EL (cell line): ENCODE measurements at regions not wholly inside any gene's neighbourhood (a gene's known extent, or its start where the extent isn't known, plus 50 kb on each side); places are given as distances from the start of the nearest gene placed in this dataset.
"Not testable (repeated sequence)": the region's sequence is repeated elsewhere in the genome, so short reads cannot be mapped to it uniquely, and the experiment has no call there.

Experiments
- DNase-seq: peaks from one replicate; pipeline ENCODE4 v3.0.0-alpha.2; 2016

DNA sequence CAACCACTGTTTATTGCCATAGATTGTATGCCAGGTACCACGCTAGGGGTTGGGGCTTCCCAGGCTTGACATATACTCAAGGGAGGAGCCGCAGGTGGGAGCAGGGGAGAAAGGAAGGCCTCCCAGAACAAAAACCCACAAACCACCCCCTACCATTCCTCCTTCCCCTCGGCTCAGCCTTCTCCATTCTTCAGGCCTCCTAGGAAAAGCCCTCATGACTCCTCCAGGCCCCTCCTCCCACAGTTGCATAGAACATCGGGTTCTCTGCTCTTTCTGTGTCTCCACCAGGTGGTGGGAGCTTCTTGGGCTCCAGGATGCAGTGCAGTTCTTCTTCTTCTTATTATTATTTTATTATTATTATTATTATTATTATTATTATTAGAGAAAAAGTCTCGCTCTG, 80.3 kb downstream of the ZFP36L2 start:
- no peak for DNase-seq

DNA sequence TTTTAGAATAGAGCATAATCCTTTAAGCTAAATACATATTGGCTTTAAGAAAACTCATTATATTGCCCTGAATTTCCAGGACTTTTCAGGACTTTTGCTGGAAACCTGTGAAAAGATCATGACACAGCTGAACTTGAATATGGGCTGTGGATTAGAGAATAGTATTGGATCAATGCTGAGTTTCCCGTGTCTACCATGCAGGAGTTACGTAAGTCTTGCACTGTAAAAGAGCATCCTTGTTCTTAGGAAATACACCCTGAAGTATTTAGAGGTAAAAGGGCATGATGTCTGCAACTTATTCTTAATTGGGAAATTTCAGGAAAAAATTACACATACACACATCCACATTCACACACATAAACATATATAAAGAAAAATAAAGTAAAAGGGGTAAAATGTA, 82.1 kb downstream of the ZFP36L2 start:
- no peak for DNase-seq

DNA sequence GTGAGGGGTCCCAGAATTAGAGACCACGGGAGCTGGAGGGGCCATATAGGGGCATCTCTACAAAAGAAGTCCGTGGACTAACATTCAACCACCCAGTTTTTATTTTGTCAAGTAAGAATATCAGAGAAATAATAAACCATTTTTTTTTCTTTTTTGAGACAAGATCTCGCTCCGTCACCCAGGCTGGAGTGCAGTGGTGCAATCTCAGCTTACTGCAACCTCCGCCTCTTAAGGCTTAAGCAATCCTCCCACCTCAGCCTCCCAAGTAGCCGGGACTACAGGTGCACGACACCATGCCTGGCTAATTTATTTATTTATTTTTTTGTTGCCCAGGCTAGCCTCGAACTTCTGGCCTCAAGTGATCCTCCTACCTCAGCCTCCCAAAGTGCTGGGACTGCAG, 82.7 kb downstream of the ZFP36L2 start:
- DNase-seq, result no peak

DNA sequence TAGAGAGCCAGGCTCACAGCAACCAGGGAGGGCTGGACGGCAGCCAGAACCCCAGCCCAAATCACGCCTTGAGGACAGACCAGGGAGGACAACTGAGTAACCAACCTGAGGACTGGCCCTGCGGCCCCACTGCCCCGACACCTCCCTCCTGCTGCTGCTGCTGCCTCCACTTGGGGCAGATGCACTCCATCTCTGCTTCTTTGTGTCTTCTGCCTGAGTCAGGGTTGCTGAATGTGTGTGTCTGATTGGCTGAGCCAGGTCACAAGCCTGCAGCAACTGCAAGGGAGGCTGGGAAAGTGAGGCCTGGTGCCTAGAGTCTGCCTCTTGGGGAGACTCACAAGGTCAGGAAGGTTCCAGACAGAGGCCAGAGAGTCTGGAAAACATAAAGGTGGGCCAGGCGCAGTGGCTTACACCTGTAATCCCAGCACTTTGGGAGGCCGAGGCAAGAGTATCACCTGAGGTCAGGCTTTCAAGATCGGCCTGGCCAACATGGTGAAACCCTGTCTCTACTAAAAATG, 83.4 kb downstream of the ZFP36L2 start:
- peak; percentile 12 for DNase-seq

DNA sequence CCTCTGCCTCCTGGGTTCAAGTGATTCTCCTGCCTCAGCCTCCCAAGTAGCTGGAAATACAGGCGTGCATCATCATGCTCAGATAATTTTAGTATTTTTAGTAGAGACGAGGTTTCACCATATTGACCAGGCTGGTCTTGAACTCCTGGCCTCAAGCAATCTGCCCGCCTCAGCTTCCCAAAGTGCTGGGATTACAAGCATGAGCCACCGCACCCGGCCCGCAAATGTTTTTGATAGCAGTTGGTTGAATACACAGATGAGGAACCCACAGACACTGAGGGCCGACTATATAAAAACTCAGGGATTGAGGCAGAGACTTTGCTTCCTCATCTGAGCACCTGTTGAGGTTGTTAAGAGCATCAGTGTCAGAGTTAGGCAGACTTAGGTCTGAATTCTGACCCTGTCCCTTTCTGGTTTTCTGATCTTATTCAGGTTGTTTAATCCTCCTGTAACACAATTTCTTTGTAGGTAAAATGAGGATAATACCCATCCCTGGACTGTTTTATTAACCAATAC, 84.7 kb downstream of the ZFP36L2 start:
- DNase-seq, result not testable (repeated sequence)

DNA sequence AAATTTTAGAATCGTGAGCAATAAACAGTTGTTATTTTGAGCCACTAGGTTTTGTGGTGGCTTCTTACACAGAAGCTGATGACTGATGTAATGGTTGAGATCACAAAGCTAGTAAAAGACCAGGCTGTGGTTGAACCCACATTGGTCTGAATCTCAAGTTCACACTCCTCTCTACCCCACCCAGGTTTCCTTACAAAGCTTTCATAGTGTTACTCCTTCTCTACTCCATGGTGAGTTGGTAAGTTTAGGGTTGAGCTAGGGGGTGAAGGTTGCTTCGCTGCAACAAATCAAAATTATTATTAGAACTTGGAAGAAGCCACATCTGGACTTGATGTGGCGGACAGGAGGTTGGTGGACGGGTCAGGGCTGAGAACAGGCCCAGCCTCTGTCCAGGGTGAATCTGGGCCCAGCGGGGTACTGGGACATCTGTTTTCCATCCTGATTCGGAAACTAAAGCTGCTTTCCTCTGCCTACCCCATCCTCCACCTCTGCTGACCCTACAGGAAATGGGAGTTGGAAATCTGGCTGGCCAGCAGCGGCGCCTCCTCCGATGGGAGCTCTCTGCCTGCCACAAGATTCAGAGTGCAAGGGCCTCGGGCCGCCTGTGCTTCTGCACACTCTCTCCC, 86.3 kb downstream of the ZFP36L2 start:
- no peak for DNase-seq

DNA sequence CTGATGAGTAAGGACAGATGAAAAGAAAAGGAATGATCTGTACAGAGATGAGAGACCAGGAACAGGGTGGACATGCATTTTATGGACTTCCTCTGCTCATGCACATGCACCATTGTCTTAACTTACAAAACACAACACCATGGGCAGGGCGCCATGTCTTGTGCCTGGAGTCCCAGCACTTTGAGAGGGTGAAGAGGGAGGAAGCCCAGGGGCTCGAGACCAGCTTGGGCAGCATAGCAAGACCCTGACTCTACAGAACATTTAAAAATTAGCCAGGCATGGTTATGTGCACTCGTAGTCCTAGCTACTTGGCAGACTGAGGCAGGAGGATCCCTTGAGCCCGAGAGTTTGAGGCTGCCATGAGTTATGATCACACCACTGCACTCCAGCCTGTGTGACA, 86.9 kb downstream of the ZFP36L2 start:
- DNase-seq, result no peak

DNA sequence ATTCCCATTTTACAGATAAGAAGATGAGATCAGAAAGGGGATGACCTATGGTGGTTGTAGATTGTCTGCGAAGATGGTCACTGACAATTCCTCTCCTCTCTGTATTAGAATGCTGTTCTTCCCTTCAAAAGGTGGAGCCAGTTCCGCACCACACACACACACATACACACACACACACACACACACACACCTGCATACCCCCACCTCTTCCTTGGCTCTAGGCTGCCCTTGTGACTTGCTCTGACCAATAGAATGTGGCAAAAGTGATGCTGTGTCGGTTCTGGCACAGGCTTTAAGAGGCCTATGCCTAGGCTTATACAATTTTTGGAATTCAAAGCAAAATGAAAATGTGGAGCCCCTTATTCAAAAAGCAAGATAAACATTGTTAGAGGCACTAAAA, 88.0 kb downstream of the ZFP36L2 start:
- no peak for DNase-seq

DNA sequence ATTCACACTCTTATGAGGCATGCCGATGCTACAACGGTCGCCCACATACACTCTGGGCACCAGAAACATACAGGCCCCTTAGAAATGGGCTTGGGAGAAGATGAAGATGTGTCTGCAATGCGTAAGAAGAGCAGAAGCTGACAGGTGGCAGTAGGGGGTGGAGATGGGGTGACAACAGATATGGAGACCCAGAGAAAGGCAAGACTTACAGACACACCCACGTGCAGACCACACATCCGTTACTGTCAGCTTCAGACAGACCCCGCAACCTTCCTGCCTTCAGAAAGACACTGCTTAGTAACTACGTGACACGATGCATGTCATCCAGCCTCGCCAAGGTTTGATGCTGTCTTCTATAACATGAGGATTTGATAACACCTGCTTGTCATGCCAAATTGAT, 89.5 kb downstream of the ZFP36L2 start:
- DNase-seq, result no peak

DNA sequence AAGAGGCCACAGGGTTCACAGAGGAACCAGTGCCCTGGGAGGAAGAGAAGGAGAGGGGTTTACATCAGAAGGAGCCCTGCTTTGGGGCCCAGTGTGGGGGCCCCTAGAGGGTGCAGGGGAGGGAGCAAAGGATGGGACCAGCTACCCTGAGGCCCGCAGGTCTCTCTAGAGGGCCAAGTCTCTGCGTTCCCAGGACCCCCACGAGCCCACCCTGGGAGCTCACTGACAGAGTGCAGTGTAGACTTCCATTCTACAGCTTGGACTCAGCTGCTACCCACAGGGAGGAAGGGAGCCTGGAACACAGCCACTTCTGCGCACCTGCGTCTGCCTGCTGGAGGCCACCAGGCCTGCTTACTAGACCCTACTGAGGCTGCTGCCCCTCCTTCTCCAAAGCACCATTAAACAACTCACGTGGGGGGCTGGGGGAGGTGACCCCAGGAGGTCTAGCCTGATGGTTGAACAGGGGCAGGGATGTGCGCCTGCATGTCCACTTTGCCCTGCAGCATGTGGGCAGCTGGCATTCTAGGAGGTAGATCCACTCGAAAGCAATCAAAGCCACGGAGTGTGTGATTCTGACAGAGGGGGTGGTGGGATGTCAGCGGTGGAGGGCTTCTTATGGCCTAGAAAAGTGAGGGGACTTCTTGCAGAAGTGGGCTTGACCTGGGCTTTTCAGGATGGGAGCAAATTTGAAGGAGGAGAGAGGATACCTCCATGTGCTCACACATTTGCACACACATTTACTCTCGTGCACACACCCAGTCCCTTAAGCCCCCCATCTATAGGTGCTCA, 90.2 kb downstream of the ZFP36L2 start:
- DNase-seq, result no peak

DNA sequence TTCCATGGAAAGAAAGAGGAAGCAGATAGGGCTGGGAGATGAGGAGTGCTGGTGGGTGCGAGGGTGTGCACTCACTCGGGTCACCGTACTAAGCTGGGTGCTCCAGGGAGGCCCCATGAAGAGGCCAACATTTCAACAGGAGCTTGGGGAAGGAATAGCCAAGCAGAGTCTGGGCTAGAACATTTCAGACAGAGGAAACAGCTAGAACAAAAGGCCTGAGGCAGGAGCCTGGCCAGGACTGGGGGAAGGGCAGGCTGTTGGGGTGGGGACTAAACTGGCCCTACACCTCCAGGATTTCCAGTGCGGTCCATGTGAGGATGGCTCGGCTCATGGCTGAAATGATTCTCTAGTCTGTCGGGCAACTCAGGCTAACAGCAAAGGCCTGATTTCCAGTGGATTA, 90.8 kb downstream of the ZFP36L2 start:
- DNase-seq, result no peak

DNA sequence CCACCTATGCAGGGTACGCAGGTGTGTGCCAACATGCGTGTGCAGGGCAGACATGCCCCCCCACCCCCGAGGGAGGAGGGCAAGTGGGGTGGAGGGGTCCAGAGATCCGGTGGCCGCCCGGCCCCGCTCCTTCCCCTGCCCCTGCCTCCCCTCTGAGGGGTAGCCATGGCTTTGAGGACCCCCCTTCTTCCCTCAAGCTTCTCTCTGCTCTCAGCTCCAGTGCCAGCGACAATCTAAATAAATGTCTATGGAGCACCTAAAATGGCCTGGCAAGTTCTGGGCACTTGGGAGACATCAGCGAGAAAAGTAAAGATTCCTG, 91.9 kb downstream of the ZFP36L2 start:
- no peak for DNase-seq

DNA sequence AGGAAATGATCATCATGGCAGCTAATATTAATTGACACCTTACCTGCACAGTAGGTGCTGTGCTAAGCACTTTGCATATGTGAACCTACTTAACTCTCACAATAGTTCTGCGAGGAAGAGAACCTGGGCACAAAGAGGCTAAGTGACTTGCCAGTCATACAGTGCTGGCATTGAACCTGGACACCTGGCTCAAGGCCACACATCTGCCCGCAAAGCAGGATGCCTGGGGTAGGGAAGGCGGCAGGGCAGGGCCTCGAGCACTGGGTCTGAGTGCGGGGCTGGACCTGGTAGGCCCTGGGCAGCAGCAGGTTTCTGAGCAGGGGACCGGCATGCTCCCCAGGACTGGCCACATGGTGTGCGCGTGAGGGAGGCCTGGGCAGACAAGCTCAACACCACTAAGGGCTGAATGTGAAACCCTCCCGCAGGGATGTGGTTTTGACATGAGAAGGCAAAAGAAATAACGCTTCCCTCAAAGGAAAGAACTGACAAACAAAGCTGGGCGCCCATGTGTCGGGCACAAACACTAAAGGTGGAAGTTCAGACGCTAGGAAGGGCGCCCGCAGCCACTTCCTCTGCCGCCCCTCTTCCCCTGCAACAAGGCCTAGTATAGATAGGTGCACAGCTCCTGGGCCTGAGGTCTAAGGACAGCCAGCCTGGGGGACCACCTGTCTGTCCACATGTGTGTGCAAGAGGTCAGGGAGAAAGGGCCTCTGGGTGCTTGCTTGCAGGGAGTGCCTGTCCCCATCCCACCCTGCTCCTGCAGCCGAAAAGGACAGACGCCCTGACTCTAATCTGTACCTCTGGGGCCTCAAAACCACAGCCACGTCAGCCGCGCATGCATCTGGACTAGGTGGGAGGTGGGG, 92.5 kb downstream of the ZFP36L2 start:
- no peak for DNase-seq

DNA sequence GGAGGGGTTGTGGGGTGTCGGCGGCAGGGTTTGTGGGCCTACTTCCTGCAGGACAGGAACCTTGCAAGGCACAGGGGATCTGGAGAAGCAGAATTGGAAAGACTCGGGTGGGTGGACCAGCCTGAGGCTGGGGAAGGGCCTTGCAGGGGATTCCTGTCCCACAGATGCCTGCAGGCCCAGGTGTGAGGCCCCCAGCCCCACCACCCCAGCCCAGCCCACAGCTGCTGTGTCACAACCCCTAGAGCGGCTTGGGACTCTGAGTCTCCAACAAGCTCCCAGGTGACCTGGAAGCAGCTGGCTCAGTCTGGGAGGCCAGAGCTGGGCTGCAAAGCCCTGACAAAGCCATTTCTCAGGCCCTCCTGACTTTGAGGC, 93.1 kb downstream of the ZFP36L2 start:
- no peak for DNase-seq

DNA sequence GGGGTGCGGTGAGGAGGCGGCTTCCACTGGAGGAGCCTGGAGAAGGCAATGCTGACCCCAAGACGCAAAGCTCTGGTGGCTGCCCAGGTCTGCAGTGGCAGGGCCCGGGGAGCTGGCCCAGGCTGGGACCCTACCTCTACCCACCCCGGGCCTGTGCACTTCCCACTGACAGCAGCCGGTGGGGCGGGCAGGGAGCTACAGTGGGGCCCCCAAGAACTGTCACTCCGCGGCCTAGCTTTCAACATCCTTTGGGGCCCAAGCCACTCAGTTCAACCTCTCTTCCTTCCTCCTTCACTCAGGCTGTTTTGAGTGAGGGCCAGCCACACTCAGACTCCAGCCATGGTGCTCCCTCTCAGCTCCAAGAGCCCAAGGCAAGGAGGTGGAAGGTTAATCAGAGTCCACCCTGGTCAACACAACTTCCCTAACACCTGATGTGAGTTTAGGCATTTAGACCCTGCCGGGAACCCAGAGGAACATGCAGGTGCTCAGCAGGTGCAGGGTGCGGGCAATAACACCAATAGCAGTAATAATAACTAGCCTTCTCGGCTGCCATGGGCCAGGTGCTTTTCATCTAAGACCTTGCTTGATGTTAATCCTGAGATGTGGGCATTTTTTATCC, 93.6 kb downstream of the ZFP36L2 start:
- DNase-seq, result no peak

DNA sequence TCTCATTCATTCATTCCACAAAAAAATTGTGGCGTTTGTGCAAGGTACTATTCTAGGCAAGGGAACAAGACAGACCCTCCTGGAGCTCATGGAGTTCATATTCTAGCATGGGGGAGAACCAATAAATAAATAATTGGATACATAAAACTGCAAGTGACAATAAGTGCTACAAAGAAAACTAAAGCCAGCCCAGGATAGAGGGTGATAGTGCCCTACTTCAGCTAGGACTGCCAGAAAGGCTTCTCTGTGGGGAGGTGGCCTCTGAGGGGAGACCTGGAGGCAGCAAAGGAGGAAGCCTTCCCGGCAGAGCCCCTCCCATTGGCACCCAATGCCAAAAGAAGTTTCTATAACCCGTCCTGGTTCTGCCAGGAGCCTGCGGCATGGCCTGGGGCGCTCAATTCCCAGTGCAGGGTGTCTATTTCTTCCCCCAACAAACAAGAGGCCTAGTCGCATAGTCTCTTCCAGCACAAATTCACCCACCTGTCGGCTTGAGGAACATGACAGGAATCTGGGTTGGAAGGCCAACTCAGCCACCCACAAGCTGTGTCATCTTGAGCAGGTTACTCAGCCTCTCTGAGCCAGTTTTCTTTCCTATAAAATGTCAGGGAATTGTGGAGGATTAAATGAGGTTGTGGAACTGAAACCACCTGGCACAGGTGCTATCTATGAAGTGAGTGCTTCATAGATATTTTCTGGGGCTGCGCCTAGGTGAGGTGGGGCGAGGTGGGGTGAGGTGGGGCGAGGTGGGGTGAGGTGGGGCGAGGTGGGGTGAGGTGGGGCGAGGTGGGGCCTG, 94.3 kb downstream of the ZFP36L2 start:
- no peak for DNase-seq

DNA sequence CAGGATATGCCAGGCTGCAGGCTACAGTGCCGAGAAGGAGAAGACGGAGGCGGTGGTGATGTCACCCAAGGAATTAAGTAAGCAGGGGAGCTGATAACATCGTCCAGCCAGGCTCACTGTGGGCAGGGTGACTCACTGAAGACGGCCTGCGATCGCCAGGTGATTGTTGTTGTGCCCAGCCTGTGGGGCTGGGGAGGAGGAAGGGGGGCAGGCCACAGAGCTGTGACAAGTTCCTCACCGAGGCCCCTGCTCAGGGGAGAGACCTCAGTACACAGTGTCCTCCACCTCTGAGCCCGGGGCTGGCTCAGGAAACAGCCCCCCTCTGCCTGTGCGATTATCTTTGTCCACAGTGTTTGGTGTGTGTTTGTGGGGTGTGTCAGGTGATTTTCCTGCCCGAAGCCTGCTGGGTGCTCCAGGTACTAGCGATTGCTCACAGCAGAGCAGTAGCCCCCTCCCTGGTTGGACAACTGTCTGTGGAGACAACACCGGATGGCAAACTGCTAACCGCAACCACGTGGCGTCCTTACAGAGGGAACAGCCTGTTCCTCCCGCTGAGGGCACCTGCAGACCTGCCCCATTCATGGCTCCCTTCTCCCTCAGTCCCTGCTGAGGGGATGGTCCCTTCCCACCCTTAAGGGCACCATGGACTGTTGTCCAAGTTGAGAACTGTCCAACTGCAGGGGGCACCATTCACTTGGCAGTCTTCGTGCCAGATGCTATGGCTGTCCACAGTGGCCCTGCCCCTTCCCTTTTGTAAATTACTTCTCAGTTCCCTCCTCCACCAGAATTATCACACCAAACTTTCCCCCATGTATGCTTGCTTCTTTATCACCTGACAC, 95.1 kb downstream of the ZFP36L2 start:
- DNase-seq, result peak; percentile 88

DNA sequence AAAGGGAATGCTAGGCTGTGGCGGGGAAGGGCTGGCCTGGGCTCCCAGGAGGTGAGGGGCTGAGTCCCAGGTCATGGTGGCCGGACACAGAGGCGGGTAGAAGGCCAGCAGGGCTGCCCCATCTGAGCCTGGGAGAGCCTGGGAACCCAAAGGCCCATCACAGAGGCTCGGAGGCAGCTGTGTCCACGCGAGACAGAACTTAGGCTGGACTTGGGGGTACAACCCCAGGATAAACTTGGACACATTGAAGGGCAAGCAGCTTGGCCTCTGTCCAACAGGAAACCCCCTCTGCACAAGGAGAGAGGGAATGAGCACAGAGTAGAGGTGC, 95.9 kb downstream of the ZFP36L2 start:
- DNase-seq, result no peak

DNA sequence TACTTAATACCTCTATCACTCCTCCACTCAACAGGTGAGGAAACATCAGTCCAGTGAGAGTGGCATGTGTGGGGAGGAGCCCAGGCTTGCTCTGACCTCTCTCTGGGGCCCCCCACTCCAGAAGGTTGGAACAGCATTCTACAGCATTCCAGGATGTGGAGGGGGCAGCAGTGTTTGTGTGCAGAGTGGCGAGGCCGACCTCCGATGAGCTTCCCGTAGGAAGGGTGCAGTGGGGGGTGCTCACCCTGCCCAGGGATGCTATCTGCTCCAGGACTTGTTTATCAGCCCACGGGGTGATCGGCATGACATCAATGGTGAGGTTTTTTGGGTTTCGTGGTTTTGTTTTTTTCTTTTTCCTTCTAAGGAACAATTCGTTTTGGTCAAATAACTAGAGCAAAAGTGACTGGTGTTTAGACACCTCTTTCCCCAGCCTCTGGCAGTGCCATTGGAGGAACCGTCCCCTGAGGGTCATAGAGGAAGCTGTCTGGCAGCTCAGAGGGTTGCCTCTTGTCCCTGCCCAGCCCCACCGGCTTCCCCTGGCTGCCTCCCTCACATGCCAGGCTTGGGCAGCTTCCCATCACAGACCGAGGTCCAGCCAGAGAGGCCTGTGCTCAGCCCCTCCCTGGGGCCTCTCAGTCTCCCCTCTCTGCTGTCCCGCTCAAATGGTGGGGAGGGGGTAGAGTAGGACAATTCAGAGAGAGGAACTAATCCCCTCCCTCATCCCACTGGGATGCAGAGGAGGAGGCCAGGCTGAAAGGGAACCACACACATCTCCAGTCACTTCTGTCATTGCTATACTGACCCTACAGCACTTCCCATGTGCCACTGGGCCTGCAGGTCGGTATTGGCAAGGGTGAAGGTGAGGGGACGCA, 96.5 kb downstream of the ZFP36L2 start:
- no peak for DNase-seq

DNA sequence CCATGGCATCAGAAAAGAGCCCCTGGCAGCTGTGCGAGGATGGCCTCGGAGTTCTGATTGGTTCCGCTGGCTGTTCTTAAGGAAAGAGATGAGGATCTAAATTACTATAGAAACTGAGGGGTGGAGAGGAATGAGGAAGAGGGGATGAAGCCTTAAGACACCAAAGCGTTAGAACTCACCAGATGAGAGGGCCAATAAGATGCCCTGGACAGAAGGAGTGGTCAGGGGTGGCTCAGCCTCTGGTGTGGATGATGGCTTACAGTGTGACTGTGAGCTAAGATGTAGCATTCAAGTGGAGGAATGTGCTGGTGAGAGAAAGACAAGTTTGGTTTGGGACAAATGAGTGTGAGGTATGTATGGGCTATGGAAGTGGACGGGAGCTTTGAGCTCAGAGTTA, 97.8 kb downstream of the ZFP36L2 start:
- DNase-seq, result no peak
